Thoracic aorta (tissue), 2 donors: ENCODE measurements at regions not wholly inside any gene's neighbourhood (a gene's known extent, or its start where the extent isn't known, plus 50 kb on each side); places are given as distances from the start of the nearest gene placed in this dataset.

Source experiments
- ATAC-seq: fragments of 150-250 bp; one replicate; pipeline ENCODE4 v1.8.0; 2017; ENCODE audit warnings: low read depth; ENCODE audit not compliant: insufficient number of reproducible peaks, low FRiP score
- DNase-seq: peaks from one replicate; pipeline ENCODE4 v3.0.0-alpha.2; 2020; ENCODE audit warnings: low spot score
- H3K27ac ChIP-seq, 2 donors: fragments of 200-600 bp; sonication (generic); 1 replicate in 1 of 2; 2 replicates in 1 of 2; pipeline ENCODE4 v1.5.1; 2016; ENCODE audit warnings: mild to moderate bottlenecking in 2 of 2, moderate library complexity in 2 of 2
- H3K27me3 ChIP-seq: fragments of 200-600 bp; sonication (generic); replicated peaks from 2 replicates; pipeline ENCODE4 v1.6.0; 2016; ENCODE audit warnings: mild to moderate bottlenecking; ENCODE audit not compliant: insufficient read depth
- H3K36me3 ChIP-seq: fragments of 200-600 bp; sonication (generic); one replicate; pipeline ENCODE4 v1.5.1; 2016
- H3K4me1 ChIP-seq, 2 donors: fragments of 200-600 bp; sonication (generic); 1 replicate in 1 of 2; 2 replicates in 1 of 2; pipeline versions ENCODE4 v1.5.1 to v1.6.0; 2016; ENCODE audit warnings: low read depth in 2 of 2, mild to moderate bottlenecking in 1 of 2; ENCODE audit not compliant: control insufficient read depth in 1 of 2
- H3K4me3 ChIP-seq: fragments of 200-600 bp; sonication (generic); 2 replicates; pipeline ENCODE4 v1.5.1; 2016; ENCODE audit warnings: mild to moderate bottlenecking
- H3K9me3 ChIP-seq: fragments of 200-600 bp; sonication (generic); 2 replicates; pipeline ENCODE4 v1.5.1; 2016
- TF ChIP-seq, protein P1 (sequence below): fragments of 200-600 bp; sonication (generic); IDR thresholded peaks from one replicate; pipeline ENCODE4 v1.5.1; 2019; ENCODE audit warnings: antibody characterized with exemption

DNA sequence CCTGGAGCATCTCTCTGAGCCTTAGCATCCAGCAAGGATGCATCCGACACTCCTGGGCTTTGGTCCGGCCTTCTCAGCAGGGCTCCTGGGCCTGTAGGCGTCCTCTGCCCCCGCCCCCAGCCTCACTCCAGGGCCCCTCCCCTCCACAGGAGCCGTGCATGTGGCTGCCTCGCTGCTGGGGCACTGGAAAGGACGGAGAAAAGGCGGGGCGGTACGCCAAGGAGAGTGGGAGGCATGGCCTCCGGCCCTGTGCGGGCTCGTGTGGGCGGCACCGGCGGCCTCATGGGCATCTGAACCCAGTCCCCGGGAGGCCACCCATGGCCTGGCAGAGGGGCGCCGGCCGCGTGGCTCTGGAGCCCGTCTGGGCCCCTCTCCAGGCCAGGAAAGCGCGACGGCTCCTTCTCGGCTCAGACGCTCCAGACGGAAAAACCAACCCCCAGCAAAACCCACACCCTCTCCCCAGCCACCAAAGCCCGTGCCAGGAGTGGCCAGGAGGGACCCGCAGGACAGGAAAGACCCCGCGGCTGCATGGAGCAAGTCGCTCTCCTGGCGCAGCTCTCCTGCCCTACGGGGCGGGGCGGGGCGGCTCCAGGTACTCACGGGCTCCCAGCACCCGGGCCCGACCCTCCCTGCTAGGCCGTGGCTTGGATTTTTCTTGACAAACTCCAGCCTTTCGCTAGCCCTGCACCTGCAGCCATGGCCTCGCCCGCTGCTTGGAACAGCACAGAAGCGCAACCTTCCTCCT lies 419.9 kb downstream of the QKI start:
- H3K27ac ChIP-seq, result no peak overlapping the region
- no peaks in the 10 kb centered on the region for H3K9me3 ChIP-seq
- TF ChIP-seq, protein P1, sequence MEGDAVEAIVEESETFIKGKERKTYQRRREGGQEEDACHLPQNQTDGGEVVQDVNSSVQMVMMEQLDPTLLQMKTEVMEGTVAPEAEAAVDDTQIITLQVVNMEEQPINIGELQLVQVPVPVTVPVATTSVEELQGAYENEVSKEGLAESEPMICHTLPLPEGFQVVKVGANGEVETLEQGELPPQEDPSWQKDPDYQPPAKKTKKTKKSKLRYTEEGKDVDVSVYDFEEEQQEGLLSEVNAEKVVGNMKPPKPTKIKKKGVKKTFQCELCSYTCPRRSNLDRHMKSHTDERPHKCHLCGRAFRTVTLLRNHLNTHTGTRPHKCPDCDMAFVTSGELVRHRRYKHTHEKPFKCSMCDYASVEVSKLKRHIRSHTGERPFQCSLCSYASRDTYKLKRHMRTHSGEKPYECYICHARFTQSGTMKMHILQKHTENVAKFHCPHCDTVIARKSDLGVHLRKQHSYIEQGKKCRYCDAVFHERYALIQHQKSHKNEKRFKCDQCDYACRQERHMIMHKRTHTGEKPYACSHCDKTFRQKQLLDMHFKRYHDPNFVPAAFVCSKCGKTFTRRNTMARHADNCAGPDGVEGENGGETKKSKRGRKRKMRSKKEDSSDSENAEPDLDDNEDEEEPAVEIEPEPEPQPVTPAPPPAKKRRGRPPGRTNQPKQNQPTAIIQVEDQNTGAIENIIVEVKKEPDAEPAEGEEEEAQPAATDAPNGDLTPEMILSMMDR, result no peak

DNA sequence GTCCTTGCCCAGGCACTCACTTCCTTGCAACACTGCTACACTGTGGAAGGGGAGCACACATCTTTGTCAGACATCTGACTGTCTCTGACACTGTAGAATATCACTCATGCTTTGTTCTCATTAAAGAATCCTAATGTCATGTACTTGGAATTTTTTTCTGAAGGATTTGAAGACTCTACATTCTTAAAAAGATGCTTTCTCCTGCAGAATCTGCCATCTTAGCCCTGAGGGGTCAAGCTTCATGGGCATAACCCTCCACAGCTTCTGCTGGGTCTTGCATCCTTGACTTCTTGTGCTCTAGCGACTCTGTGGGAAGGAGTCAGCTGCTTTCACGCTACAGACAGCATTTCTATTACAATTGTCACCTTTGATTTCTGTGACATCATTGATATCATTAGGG lies 417.2 kb downstream of the QKI start:
- H3K27ac ChIP-seq, result no peak overlapping the region
- no peaks in the 10 kb centered on the region for H3K4me1 ChIP-seq

More for the DNA sequence above, 419.9 kb downstream of the QKI start:
- Histone ChIP-seq H3K4me3 (no peak overlapping the region), H3K27me3 (no peaks in the 10 kb centered on the region), H3K4me1 (no peaks in the 10 kb centered on the region), H3K36me3 (no peaks in the 10 kb centered on the region)
- no peak for DNase-seq
- ATAC-seq, result no peak

DNA sequence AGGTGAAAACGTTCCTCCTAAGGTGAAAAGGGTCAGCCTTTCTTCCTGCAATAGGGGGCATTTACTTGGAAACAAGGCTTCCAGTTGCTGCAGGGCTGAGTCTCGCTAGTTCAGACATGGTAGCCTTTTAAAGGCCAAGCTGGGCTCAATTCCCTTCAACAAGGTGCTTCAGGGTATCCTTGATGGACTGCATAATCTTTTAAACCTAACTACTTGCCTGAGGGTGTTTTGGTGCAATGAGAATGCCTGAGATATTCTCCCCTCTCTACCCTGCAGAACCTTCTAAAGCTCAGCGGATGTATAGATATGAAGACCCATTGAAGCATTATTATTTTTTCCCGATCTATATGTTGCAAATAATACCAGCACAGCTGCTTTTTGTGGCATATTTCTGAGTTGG lies 416.1 kb downstream of the QKI start:
- Histone ChIP-seq H3K9me3 (no peaks in the 10 kb centered on the region), H3K27ac (no peak overlapping the region), H3K4me1 (no peaks in the 10 kb centered on the region), H3K27me3 (no peaks in the 10 kb centered on the region), H3K36me3 (no peaks in the 10 kb centered on the region), H3K4me3 (no peak overlapping the region)
- DNase-seq, result no peak
- TF ChIP-seq, protein P1, result no peak
- no peak for ATAC-seq

More for the DNA sequence above, 417.2 kb downstream of the QKI start:
- no peaks in the 10 kb centered on the region for H3K36me3 ChIP-seq
- H3K9me3 ChIP-seq, result no peaks in the 10 kb centered on the region
- no peaks in the 10 kb centered on the region for H3K27me3 ChIP-seq
- DNase-seq (no peak), ATAC-seq (no peak)
- no peak overlapping the region for H3K4me3 ChIP-seq
- TF ChIP-seq, protein P1, result no peak

DNA sequence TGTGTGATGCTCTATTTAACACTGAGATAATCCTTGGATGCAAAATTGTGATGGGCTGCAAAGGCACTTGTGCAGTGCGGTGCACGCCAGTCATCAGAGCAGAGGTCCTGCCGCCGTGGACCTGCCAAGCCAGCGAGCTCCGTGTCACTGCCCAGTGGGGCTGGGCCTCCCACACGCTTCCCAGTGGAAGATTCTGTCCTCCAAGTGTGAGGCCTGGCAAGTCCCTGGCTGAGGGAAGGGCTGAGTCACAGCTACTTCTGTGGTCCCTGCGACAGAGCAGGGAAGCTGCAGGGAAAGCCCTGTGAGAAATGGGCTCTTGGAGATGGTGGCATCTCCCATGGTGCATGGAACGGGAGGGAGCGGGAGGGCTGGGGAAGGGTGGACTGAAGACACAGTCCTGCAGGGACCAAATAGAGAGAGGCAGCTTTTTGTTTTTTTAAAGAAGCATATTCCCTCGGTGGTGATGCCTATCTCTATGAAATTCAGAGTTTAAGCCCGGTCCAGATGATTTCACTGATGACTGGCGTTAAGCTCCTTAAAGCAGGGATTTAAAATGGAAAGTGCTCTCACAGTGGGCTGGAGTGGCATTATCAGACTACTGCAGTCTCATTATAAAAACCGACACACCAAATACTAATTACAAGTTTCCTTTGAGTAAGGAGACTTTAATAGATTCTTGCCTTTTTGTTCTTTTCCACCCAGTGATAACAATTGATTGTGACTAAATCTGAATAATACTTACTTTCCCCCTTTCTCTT lies 413.7 kb downstream of the QKI start:
- no peak overlapping the region for H3K27ac ChIP-seq
- H3K4me1 ChIP-seq, result no peaks in the 10 kb centered on the region
- ATAC-seq, result no peak
- H3K36me3 ChIP-seq, result no peaks in the 10 kb centered on the region
- H3K27me3 ChIP-seq, result no peaks in the 10 kb centered on the region
- no peaks in the 10 kb centered on the region for H3K9me3 ChIP-seq
- TF ChIP-seq, protein P1, result no peak
- no peak overlapping the region for H3K4me3 ChIP-seq
- DNase-seq, result no peak

DNA sequence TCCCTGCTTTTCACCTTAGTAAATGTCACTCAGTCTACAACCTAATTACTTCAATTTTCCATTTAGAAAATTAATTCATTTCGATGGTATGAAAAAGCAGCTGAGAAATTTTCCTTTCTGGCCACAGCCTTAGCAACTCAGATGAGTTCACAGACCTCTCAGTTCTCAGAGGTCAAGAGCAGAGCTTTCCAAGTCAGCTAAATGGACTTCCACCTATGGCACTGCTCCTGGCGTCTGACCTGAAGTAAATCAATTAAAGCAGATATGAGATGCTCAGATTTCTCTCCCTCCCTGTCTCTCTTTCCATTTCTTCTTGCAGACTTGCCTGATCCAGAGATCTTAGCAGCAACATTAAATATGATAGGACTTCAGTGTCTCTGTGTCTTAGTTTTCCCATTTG lies 412.6 kb downstream of the QKI start:
- no peak for ATAC-seq
- Histone ChIP-seq H3K27ac (no peak overlapping the region), H3K4me1 (no peaks in the 10 kb centered on the region), H3K27me3 (no peaks in the 10 kb centered on the region), H3K4me3 (no peak overlapping the region), H3K9me3 (no peaks in the 10 kb centered on the region), H3K36me3 (no peaks in the 10 kb centered on the region)
- TF ChIP-seq, protein P1, result no peak
- DNase-seq, result no peak
